A549 (cell line): ENCODE measurements at regions not wholly inside any gene's neighbourhood (a gene's known extent, or its start where the extent isn't known, plus 50 kb on each side); places are given as distances from the start of the nearest gene placed in this dataset.

Experiments
- ATAC-seq, 2 experiments: fragments of 200-7000 bp in 1 of 2; fragments of >200 bp in 1 of 2; cut with Nextera tagmentation in 1 of 2; cut with Tn5 transposase in 1 of 2; 3 replicates each; pipeline versions ENCODE4 v1.8.0 to v1.9.1; 2018 to 2020; ENCODE audit warnings: mild to moderate bottlenecking in 1 of 2, moderate library complexity in 1 of 2
- CTCF ChIA-PET: fragments of 300-600 bp; sonication (Branson Sonifier 250); formaldehyde crosslinking; extraction: SDS; loops from one replicate; lab custom pipeline; 2021; ENCODE audit warnings: antibody characterized with exemption, inconsistent platforms; lab: Yijun Ruan, JAX
- POLR2A ChIA-PET: fragments of 350-600 bp; formaldehyde crosslinking; extraction: SDS; loops from one replicate; lab custom pipeline; 2021; ENCODE audit warnings: antibody characterized with exemption, inconsistent platforms; lab: Yijun Ruan, JAX
- DNase-seq, 2 experiments: peaks; one replicate each; pipeline versions ENCODE4 v3.0.0 to v3.0.0-alpha.2; 2011 to 2016; ENCODE audit warnings: low read depth in 1 of 2, low spot score in 1 of 2
- FAIRE-seq: peaks from 2 replicates; lab custom pipeline; 2011; peaks lifted over from hg19 to GRCh38; lab: Jason Lieb, UNC
- H3K27ac ChIP-seq, 2 experiments: fragments of >200 bp; sonication (Bioruptor Twin); formaldehyde crosslinking; 3 replicates each; pipeline ENCODE4 v1.5.1; 2016 to 2017
- H3K4me1 ChIP-seq: fragments of >200 bp; sonication (Bioruptor Twin); formaldehyde crosslinking; 3 replicates; pipeline ENCODE4 v1.6.1; 2016
- H3K4me2 ChIP-seq: fragments of >200 bp; sonication (Bioruptor Twin); formaldehyde crosslinking; 3 replicates; pipeline ENCODE4 v1.6.1; 2016
- H3K4me3 ChIP-seq: fragments of >200 bp; sonication (Bioruptor Twin); formaldehyde crosslinking; 3 replicates; pipeline ENCODE4 v1.5.1; 2016
- H3K9me3 ChIP-seq: fragments of >200 bp; sonication (Bioruptor Twin); formaldehyde crosslinking; 3 replicates; pipeline ENCODE4 v1.6.1; 2016
- BHLHE40 ChIP-seq: IDR thresholded peaks from 2 replicates; pipeline ENCODE4 v1.6.1; 2012; ENCODE audit warnings: low read depth, low read length, inconsistent platforms
- CTCF ChIP-seq: fragments of >200 bp; sonication (Bioruptor Twin); formaldehyde crosslinking; IDR thresholded peaks from 3 replicates; pipeline ENCODE4 v1.5.1; 2016
- EHF ChIP-seq: fragments of 250-450 bp; sonication (Bioruptor Pico); IDR thresholded peaks from 2 replicates; pipeline ENCODE4 v1.5.0; 2020; ENCODE audit warnings: mild to moderate bottlenecking
- ELK1 ChIP-seq: fragments of 150-350 bp; IDR thresholded peaks from 2 replicates; pipeline ENCODE4 v1.6.1; 2014; ENCODE audit warnings: low read depth, mild to moderate bottlenecking, low read length
- FOXS1 ChIP-seq: fragments of 250-450 bp; sonication (Bioruptor Pico); IDR thresholded peaks from 2 replicates; pipeline ENCODE4 v1.5.0; 2020; ENCODE audit warnings: mild to moderate bottlenecking, moderate library complexity
- GATA3 ChIP-seq: IDR thresholded peaks from 2 replicates; pipeline ENCODE4 v1.6.1; 2012; ENCODE audit warnings: borderline replicate concordance
- HDAC2 ChIP-seq: fragments of 200-600 bp; sonication (generic); IDR thresholded peaks from 2 replicates; pipeline ENCODE4 v1.6.1; 2016
- HEYL ChIP-seq: fragments of 250-450 bp; sonication (Bioruptor Pico); IDR thresholded peaks from 2 replicates; pipeline ENCODE4 v1.8.0; 2021; ENCODE audit warnings: mild to moderate bottlenecking, moderate library complexity
- HOXA7 ChIP-seq: fragments of 250-450 bp; sonication (Bioruptor Pico); IDR thresholded peaks from 2 replicates; pipeline ENCODE4 v1.5.0; 2020; ENCODE audit warnings: mild to moderate bottlenecking, moderate library complexity
- HOXB5 ChIP-seq: fragments of 250-450 bp; sonication (Bioruptor Pico); IDR thresholded peaks from 2 replicates; pipeline ENCODE4 v1.5.0; 2020; ENCODE audit warnings: mild to moderate bottlenecking, moderate library complexity
- MAFK ChIP-seq: fragments of 450-650 bp; IDR thresholded peaks from 2 replicates; pipeline ENCODE4 v1.6.1; 2014; ENCODE audit not compliant: partially characterized antibody
- NR3C1 ChIP-seq: fragments of >200 bp; sonication (Bioruptor Twin); formaldehyde crosslinking; IDR thresholded peaks from 3 replicates; pipeline ENCODE4 v1.6.1; 2017
- POLR2AphosphoS2 ChIP-seq: conservative IDR thresholded peaks from 2 replicates; pipeline ENCODE4 v1.6.1; 2012; ENCODE audit warnings: low read length, improper control_type of control experiment, inconsistent platforms
- RFX5 ChIP-seq: fragments of 450-650 bp; IDR thresholded peaks from 2 replicates; pipeline ENCODE4 v1.7.1; 2014; ENCODE audit warnings: antibody characterized with exemption, mild to moderate bottlenecking, moderate library complexity
- RNF2 ChIP-seq: fragments of 200-600 bp; sonication (generic); IDR thresholded peaks from 2 replicates; pipeline ENCODE4 v1.6.1; 2016; ENCODE audit warnings: low read depth, mild to moderate bottlenecking, antibody characterized with exemption, moderate library complexity, borderline replicate concordance
- SMC3 ChIP-seq: fragments of >200 bp; sonication (Bioruptor Twin); formaldehyde crosslinking; IDR thresholded peaks from 3 replicates; pipeline ENCODE4 v1.6.1; 2018; ENCODE audit warnings: inconsistent platforms
- TFCP2L1 ChIP-seq: fragments of 250-450 bp; sonication (Bioruptor Pico); IDR thresholded peaks from 2 replicates; pipeline ENCODE4 v1.5.0; 2021; ENCODE audit warnings: mild to moderate bottlenecking
- TP53 ChIP-seq: fragments of 250-450 bp; sonication (Bioruptor Pico); IDR thresholded peaks from 2 replicates; pipeline ENCODE4 v1.5.0; 2021; ENCODE audit warnings: mild to moderate bottlenecking, moderate library complexity
- ZSCAN20 ChIP-seq: fragments of 250-450 bp; sonication (Bioruptor Pico); IDR thresholded peaks from 2 replicates; pipeline ENCODE4 v1.8.0; 2022; ENCODE audit warnings: mild to moderate bottlenecking, moderate library complexity
- WGBS: methylation state at CpG from one replicate; pipeline ENCODE4 v1.1.6; 2017; ENCODE audit errors: missing lambda C conversion rate; 5-methylcytosine and 5-hydroxymethylcytosine counted together
- TF ChIP-seq, protein P1 (sequence below): fragments of 250-450 bp; sonication (Bioruptor Pico); IDR thresholded peaks from 2 replicates; pipeline ENCODE4 v1.5.0; 2021; ENCODE audit warnings: mild to moderate bottlenecking, moderate library complexity, borderline replicate concordance
- TF ChIP-seq, protein P2 (sequence below): IDR thresholded peaks from 2 replicates; pipeline ENCODE4 v1.6.1; 2012
- TF ChIP-seq, protein P3 (sequence below): IDR thresholded peaks from 2 replicates; pipeline ENCODE4 v1.6.1; 2012

DNA sequence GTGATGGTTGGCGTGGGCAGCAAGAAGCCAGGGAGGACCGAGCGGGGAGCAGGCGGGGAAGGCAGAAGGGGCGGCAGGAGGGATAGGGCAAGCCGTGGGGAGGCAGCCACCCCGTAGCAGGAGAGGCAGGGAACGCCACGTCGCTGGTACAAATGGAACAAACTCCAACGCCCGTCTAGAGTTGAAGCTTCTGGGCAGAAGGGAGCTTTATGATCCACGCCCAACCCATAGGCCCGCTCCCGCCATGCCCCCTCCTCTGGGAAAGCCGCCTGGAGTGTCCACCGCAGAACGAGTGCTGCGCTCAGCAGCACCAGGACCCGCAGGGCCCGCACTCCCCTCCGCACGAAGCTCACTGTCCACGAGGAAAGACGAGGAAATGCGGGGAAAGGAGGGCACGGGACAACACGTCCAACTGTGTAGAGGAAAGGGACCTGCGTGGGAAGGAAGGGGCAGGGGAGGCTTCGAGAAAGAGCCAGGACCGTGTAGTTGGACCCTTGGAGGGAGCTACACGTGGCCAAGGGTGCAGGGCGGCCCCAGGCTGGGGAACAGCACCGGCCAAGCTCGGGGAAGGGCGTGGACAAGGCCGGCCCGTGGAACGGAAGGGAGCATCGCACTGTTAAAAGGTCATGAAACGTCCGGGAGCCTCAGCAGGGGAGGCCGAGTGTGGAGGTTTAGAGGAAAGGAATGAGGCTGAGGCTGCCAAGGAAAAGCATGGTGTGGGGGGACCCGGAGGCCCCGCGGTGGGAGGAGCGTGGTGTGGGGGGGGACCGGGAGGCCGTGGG is 204.0 kb downstream of the DLL1 start:
- no peak for TF ChIP-seq HDAC2
- TF ChIP-seq SMC3: no peak
- no peak for TF ChIP-seq RFX5
- no peaks in the 10 kb centered on the region for H3K9me3 ChIP-seq
- no peaks in the 10 kb centered on the region for H3K4me1 ChIP-seq
- POLR2A ChIA-PET: no interaction called here
- H3K4me3 ChIP-seq: no peak overlapping the region
- 70% methylated on average over 36 of the region's 49 CpGs for WGBS
- ATAC-seq: no peak
- FAIRE-seq: no peak
- H3K27ac ChIP-seq: no peak overlapping the region
- no peak for DNase-seq
- no peak overlapping the region for H3K4me2 ChIP-seq
- CTCF ChIA-PET: no interaction called here

DNA sequence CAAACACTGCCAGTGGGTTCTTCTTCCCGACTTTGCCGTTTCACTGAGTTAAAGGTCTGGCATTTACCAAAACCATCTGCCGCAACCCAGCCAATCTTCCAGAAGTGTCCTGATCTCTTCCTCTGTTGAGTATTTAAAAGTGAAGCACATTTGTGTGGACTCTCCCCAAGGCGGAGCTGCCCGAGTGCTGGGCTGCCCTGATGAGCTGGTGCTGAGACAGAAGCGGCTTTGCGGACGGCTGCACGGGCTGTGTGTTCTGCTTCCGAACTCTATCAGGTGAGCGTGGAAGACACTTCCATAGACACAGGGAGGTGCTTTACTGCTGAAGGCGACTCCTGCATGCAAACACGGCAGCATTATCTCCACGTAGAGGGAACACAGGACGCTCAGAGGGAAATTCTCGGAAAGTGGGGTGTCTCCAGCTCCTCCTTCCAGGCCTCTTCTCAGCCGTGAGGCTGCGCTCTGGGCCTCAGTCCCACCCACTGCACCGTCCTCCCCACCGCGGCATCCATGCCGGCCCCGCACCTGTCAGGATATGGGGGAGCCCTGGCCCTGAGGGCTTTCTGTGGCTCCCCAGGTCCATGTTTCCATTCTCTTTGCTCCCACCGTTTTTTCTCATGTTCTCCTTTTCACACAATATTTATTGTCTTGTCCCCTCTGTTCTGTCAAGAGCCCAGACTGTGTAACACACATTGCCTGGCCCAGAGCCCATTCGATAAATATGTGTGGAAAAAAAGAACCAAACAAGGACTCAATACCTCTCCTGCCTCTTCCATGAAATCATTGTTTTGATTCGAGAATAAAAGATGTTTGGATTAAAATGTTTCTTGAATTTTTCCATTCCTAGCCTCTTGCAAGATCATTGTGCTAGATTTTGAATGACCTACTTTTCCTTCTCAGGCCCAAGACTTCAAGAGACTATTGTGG is 205.1 kb downstream of the DLL1 start:
- ATAC-seq (no peak), DNase-seq (no peak), FAIRE-seq (no peak)
- Histone ChIP-seq H3K4me3 (no peak overlapping the region), H3K27ac (no peak overlapping the region), H3K9me3 (no peaks in the 10 kb centered on the region), H3K4me1 (no peaks in the 10 kb centered on the region), H3K4me2 (no peak overlapping the region)
- ChIA-PET CTCF (no interaction called here), POLR2A (no interaction called here)
- 62% methylated on average over 24 of the region's 26 CpGs for WGBS
- TF ChIP-seq ELK1: no peak
- no peak for TF ChIP-seq ZSCAN20 (CRISPR knock-in tag)
- TF ChIP-seq RNF2: no peak
- TF ChIP-seq EHF (CRISPR knock-in tag): no peak
- no peak for TF ChIP-seq HOXA7 (CRISPR knock-in tag)
- TF ChIP-seq POLR2AphosphoS2: no peak
- TF ChIP-seq, protein P1, sequence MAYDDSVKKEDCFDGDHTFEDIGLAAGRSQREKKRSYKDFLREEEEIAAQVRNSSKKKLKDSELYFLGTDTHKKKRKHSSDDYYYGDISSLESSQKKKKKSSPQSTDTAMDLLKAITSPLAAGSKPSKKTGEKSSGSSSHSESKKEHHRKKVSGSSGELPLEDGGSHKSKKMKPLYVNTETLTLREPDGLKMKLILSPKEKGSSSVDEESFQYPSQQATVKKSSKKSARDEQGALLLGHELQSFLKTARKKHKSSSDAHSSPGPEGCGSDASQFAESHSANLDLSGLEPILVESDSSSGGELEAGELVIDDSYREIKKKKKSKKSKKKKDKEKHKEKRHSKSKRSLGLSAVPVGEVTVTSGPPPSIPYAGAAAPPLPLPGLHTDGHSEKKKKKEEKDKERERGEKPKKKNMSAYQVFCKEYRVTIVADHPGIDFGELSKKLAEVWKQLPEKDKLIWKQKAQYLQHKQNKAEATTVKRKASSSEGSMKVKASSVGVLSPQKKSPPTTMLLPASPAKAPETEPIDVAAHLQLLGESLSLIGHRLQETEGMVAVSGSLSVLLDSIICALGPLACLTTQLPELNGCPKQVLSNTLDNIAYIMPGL (CRISPR knock-in tag): no peak
- TF ChIP-seq GATA3: no peak
- TF ChIP-seq TP53 (CRISPR knock-in tag): no peak
- no peak for TF ChIP-seq FOXS1 (CRISPR knock-in tag)
- no peak for TF ChIP-seq CTCF
- no peak for TF ChIP-seq HOXB5 (CRISPR knock-in tag)
- TF ChIP-seq, protein P2, sequence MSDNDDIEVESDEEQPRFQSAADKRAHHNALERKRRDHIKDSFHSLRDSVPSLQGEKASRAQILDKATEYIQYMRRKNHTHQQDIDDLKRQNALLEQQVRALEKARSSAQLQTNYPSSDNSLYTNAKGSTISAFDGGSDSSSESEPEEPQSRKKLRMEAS: no peak
- TF ChIP-seq NR3C1: no peak
- TF ChIP-seq MAFK: no peak
- TF ChIP-seq TFCP2L1 (CRISPR knock-in tag): no peak
- TF ChIP-seq BHLHE40: no peak
- TF ChIP-seq HEYL (CRISPR knock-in tag): no peak
- TF ChIP-seq, protein P3, sequence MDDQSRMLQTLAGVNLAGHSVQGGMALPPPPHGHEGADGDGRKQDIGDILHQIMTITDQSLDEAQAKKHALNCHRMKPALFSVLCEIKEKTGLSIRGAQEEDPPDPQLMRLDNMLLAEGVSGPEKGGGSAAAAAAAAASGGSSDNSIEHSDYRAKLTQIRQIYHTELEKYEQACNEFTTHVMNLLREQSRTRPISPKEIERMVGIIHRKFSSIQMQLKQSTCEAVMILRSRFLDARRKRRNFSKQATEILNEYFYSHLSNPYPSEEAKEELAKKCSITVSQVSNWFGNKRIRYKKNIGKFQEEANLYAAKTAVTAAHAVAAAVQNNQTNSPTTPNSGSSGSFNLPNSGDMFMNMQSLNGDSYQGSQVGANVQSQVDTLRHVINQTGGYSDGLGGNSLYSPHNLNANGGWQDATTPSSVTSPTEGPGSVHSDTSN: no peak
